GM12872 (cell line): ENCODE measurements at regions not wholly inside any gene's neighbourhood (a gene's known extent, or its start where the extent isn't known, plus 50 kb on each side); places are given as distances from the start of the nearest gene placed in this dataset.

ENCODE experiments used
- CTCF ChIP-seq: IDR thresholded peaks from 3 replicates; pipeline ENCODE4 v1.5.1; 2011; ENCODE audit warnings: low read depth, mild to moderate bottlenecking, low read length, moderate library complexity; ENCODE audit not compliant: insufficient read depth

- no peak for TF ChIP-seq CTCF
Observed at GRCh38 chr1:219420913-219421312, 192.0 kb downstream of the ZC3H11B start.

GRCh38 chr1:219419860-219420259, 193.0 kb downstream of the ZC3H11B start:
- no peak for TF ChIP-seq CTCF

DNA sequence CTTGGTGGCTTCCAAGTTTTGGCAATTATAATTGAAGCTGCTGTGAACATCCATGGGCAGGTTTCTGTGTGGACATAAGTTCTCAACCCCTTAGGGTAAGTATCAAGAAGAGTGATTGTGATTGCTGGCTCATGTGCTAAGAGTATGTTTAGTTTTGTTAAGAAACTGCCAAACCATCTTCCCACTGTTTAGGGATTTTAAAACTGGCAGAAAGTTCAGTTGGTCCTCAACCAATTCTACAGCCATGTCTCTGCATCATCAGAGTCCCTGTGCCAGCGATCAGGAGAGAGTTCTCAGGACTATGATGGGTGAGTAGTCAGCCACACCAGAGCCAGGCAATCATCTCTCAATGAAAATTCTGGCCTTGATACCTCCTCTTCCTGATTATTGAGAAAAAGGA, 193.8 kb downstream of the ZC3H11B start:
- no peak for TF ChIP-seq CTCF

DNA sequence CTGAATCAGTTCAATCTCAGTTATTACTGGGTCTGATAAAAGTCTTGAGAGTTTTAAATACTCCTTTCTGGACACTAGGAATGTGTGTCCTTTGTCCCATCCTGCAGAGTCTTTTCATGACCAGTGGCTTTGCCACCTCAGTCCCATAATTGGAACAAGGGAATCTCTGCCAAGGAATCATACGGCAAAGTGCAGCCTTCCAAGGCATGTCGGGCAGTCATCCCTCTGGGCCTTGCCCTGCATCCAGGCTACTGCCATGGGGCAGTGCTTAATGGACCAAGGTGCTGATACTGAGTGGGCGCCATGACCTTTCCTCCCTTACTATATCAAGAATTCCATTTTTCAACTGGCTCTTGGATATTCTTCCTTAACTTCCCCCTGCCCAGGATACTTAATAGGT, 195.3 kb downstream of the ZC3H11B start:
- no peak for TF ChIP-seq CTCF

- peak; percentile 92 for TF ChIP-seq CTCF
Observed at GRCh38 chr1:219416598-219417238, 196.2 kb downstream of the ZC3H11B start.

DNA sequence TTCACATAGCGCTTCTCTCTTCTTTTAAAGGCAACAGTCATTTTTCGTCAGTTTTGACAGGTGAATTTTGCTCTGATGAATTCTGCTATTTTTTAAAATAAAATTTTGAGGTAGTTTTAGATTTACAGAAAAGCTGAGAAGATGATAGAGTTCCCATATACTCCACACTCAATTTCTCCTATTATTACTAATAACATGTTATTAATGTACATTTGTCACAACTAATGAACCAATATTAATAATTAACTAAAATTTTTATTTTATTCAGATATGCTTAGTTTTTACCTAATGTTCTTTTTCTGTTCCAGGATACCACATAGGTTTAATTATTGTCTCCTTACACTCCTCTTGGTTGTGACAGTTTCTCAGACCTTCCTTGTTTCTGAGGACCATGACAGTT, 197.0 kb downstream of the ZC3H11B start:
- TF ChIP-seq CTCF, result no peak

- no peak for TF ChIP-seq CTCF
Observed at GRCh38 chr1:219415433-219415832, 197.5 kb downstream of the ZC3H11B start.
